ENCODE measurements at regions not wholly inside any gene's neighbourhood (a gene's known extent, or its start where the extent isn't known, plus 50 kb on each side); places are given as distances from the start of the nearest gene placed in this dataset.

GRCh38 chr4:111618908-111619307, 526.3 kb upstream of the FAM241A start:
- no peaks in the 10 kb centered on the region for H3K4me1 ChIP-seq (ENCODE audit: control insufficient read depth, low read depth, low read length)
- no peaks in the 10 kb centered on the region for H3K9me3 ChIP-seq (ENCODE audit: control insufficient read depth, low read depth, low read length)
- no peak overlapping the region for H3K4me3 ChIP-seq (ENCODE audit: low read length)
- no peak overlapping the region for H3K27ac ChIP-seq (ENCODE audit: low read length)
- H3K27me3 ChIP-seq (ENCODE audit: control insufficient read depth, insufficient read depth, low read length), result no peaks in the 10 kb centered on the region
- H3K9ac ChIP-seq (ENCODE audit: low read length), result no peak overlapping the region
- H3K36me3 ChIP-seq (ENCODE audit: control insufficient read depth, low read depth, low read length), result no peaks in the 10 kb centered on the region

DNA sequence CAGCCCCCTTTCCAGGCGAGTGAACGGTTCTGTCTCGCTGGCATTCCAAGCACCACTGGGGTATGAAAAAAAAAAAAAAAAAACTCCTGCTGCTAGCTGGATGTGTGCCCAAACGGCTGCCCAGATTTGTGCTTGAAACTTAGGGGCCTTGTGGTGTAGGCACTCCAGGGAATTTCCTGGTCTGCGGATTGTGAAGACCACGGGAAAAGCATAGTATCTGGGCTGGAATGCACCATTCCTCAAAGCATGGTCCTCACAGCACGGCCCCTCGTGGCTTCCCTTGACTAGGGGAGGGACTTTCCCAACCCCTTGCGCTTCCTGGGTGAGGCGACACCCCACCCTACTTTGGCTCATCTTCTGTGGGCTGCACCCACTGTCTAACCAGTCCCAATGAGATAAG, 516.8 kb upstream of the FAM241A start:
- H3K27me3 ChIP-seq (ENCODE audit: control insufficient read depth, insufficient read depth, low read length), result no peaks in the 10 kb centered on the region
- H3K9me3 ChIP-seq (ENCODE audit: control insufficient read depth, low read depth, low read length), result no peaks in the 10 kb centered on the region
- H3K36me3 ChIP-seq (ENCODE audit: control insufficient read depth, low read depth, low read length), result no peaks in the 10 kb centered on the region
- no peak overlapping the region for H3K9ac ChIP-seq (ENCODE audit: low read length)
- H3K27ac ChIP-seq (ENCODE audit: low read length), result no peak overlapping the region
- no peaks in the 10 kb centered on the region for H3K4me1 ChIP-seq (ENCODE audit: control insufficient read depth, low read depth, low read length)
- no peak overlapping the region for H3K4me3 ChIP-seq (ENCODE audit: low read length)

- no peak overlapping the region for H3K27ac ChIP-seq (ENCODE audit: low read length)
- no peaks in the 10 kb centered on the region for H3K36me3 ChIP-seq (ENCODE audit: control insufficient read depth, low read depth, low read length)
- no peaks in the 10 kb centered on the region for H3K27me3 ChIP-seq (ENCODE audit: control insufficient read depth, insufficient read depth, low read length)
- H3K9me3 ChIP-seq (ENCODE audit: control insufficient read depth, low read depth, low read length), result no peaks in the 10 kb centered on the region
- H3K4me3 ChIP-seq (ENCODE audit: low read length), result no peak overlapping the region
- no peak overlapping the region for H3K9ac ChIP-seq (ENCODE audit: low read length)
- H3K4me1 ChIP-seq (ENCODE audit: control insufficient read depth, low read depth, low read length), result no peaks in the 10 kb centered on the region
Measured at GRCh38 chr4:111630705-111631104, 514.5 kb upstream of the FAM241A start.

DNA sequence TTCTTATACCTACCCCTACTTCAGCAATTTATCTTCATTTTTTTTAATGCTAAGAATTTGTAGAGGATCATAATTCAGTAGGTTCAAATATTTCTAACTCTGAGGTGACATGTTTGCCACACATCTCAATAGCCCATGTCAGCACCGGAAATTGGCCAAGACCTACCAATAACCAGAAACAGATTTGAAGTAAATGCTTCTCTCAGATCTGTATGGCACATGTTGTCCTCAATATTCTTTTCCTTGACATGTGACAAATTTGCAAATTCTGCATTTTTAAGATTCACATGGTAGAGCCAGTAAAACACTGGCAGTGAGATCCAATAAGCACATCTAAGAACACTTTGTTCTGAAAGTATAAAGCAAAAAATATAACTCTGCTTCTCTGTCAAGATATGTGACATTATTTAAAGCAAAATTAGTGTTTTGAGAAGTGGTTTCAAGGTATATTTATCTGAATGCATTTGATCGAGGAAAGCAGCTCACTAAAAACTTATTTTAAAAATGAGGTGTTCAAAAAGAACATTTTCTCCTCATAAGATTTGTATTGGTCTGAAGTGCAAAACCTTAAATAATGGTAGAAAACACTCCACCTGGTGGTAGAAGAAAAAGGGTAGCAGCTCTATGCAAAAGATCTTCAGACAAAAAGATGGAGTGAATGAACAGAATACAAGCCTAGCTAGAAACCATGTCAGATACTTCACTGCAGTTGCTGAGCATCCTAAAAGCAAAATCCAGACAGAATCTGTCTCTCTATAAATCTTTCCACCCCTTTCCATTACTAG, 513.8 kb upstream of the FAM241A start:
- Histone ChIP-seq H3K4me1 (ENCODE audit: control insufficient read depth, low read depth, low read length) (no peaks in the 10 kb centered on the region), H3K36me3 (ENCODE audit: control insufficient read depth, low read depth, low read length) (no peaks in the 10 kb centered on the region), H3K27ac (ENCODE audit: low read length) (no peak overlapping the region)

DNA sequence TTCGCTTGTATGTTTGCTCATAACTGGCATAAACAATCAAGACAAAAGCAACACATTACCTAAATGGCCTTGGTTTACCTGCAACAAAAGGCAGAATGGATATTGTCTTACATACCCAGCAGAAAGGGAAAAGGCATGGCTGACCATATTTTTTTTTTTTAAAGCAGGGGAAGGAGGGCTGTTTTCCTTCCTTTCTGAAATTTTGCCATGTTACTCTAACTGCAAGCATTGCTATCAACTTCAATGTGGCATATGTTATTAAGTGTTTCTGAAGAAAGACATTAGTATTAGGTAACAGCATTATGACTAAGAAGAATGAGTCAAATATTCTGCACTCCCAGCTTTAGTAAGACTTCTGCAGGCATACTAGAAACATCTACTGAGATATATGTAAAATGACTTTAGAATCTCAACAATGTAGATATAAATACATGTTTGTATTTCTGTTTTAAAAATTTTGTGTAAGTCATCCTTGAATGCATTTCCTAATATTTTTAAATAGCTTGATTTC, 512.6 kb upstream of the FAM241A start:
- no peak overlapping the region for H3K27ac ChIP-seq (ENCODE audit: low read length)
- no peak overlapping the region for H3K4me3 ChIP-seq (ENCODE audit: low read length)
- no peak overlapping the region for H3K9ac ChIP-seq (ENCODE audit: low read length)
- H3K9me3 ChIP-seq (ENCODE audit: control insufficient read depth, low read depth, low read length), result no peaks in the 10 kb centered on the region
- H3K36me3 ChIP-seq (ENCODE audit: control insufficient read depth, low read depth, low read length), result no peaks in the 10 kb centered on the region
- no peaks in the 10 kb centered on the region for H3K27me3 ChIP-seq (ENCODE audit: control insufficient read depth, insufficient read depth, low read length)
- H3K4me1 ChIP-seq (ENCODE audit: control insufficient read depth, low read depth, low read length), result no peaks in the 10 kb centered on the region

More for the DNA sequence above, 513.8 kb upstream of the FAM241A start:
- Histone ChIP-seq H3K27me3 (ENCODE audit: control insufficient read depth, insufficient read depth, low read length) (no peaks in the 10 kb centered on the region), H3K9me3 (ENCODE audit: control insufficient read depth, low read depth, low read length) (no peaks in the 10 kb centered on the region), H3K9ac (ENCODE audit: low read length) (no peak overlapping the region), H3K4me3 (ENCODE audit: low read length) (no peak overlapping the region)

DNA sequence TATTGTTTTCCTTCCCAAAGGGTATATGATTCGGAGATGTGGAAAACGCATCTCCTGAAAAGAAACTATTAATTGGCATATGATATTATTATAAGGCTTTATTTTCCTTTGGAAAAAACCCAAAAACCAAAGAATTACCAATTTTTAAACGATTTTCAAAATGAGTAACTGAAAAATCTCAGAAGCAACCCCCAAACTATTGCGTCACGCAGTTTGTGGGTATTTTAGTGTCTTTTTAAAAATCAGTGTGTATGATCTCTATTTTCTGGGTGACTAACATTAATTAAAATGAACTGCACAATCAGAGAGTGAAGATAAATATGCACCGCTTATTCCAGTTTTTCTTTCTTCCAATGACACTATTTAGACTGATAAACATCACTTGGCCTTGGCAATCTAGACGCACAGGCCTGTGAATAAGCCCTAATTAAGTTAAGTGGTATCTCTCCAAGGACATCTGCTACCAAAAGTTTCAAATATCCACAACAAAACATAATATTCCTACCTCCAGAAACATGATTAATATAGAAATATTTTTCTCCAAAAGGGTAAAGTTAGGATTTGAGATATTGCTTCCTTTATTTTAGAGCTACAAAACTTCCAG, 511.5 kb upstream of the FAM241A start:
- Histone ChIP-seq H3K4me3 (ENCODE audit: low read length) (no peak overlapping the region), H3K27ac (ENCODE audit: low read length) (no peak overlapping the region), H3K27me3 (ENCODE audit: control insufficient read depth, insufficient read depth, low read length) (no peaks in the 10 kb centered on the region), H3K9ac (ENCODE audit: low read length) (no peak overlapping the region), H3K9me3 (ENCODE audit: control insufficient read depth, low read depth, low read length) (no peaks in the 10 kb centered on the region), H3K4me1 (ENCODE audit: control insufficient read depth, low read depth, low read length) (no peaks in the 10 kb centered on the region), H3K36me3 (ENCODE audit: control insufficient read depth, low read depth, low read length) (no peaks in the 10 kb centered on the region)

DNA sequence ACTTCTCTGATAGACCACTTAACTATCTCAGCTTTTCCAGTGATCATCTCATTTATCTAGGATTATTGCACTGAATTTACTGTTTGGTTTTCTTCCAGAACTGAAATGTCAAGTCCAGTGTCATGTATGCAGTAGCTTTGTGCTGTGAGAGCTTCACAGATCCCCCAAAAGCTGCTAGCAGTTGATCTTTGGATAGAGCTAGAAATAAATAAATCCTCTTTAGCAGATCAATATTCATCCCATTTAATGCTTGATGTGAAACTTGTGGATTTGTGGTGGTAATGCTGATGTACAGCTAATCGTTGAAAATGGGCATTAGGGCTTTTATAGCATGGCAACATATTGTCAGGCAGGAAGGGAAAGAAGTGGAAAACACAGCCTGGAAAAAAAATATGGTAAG, 509.6 kb upstream of the FAM241A start:
- H3K4me3 ChIP-seq (ENCODE audit: low read length), result no peak overlapping the region
- H3K9ac ChIP-seq (ENCODE audit: low read length), result no peak overlapping the region
- no peaks in the 10 kb centered on the region for H3K27me3 ChIP-seq (ENCODE audit: control insufficient read depth, insufficient read depth, low read length)
- no peaks in the 10 kb centered on the region for H3K9me3 ChIP-seq (ENCODE audit: control insufficient read depth, low read depth, low read length)
- no peaks in the 10 kb centered on the region for H3K4me1 ChIP-seq (ENCODE audit: control insufficient read depth, low read depth, low read length)
- no peaks in the 10 kb centered on the region for H3K36me3 ChIP-seq (ENCODE audit: control insufficient read depth, low read depth, low read length)
- H3K27ac ChIP-seq (ENCODE audit: low read length), result no peak overlapping the region

DNA sequence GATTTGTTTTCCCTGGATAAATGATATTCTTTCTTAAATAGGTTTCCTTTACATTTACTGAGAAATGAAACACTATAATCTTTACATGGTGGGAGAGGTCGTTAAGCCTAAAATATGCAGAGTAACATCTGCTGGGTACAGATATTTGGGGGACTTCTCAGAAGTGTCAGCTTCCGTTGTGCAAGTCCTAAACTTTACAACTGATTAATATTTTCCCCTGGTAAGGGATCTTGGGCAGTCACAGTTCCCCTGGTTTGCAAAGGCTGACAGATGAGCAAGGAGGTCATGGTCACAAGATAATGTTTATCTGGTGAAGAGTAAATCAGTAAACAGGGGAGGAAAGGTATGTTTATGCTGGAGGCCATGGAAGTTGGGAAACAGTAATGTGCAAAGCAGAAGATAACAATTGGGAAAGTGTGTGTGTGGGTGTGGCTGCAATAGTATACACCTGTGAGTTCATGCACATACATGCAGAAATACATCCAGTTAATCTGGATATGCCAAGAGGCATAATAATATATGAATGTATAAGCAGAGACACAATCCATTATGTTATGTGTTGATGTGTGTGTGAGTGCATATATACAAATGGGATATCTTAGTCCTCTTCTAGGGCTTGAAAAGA, 508.2 kb upstream of the FAM241A start:
- no peak overlapping the region for H3K27ac ChIP-seq (ENCODE audit: low read length)
- H3K36me3 ChIP-seq (ENCODE audit: control insufficient read depth, low read depth, low read length), result no peaks in the 10 kb centered on the region
- no peaks in the 10 kb centered on the region for H3K27me3 ChIP-seq (ENCODE audit: control insufficient read depth, insufficient read depth, low read length)
- no peaks in the 10 kb centered on the region for H3K4me1 ChIP-seq (ENCODE audit: control insufficient read depth, low read depth, low read length)
- no peak overlapping the region for H3K9ac ChIP-seq (ENCODE audit: low read length)
- no peaks in the 10 kb centered on the region for H3K9me3 ChIP-seq (ENCODE audit: control insufficient read depth, low read depth, low read length)
- H3K4me3 ChIP-seq (ENCODE audit: low read length), result no peak overlapping the region

DNA sequence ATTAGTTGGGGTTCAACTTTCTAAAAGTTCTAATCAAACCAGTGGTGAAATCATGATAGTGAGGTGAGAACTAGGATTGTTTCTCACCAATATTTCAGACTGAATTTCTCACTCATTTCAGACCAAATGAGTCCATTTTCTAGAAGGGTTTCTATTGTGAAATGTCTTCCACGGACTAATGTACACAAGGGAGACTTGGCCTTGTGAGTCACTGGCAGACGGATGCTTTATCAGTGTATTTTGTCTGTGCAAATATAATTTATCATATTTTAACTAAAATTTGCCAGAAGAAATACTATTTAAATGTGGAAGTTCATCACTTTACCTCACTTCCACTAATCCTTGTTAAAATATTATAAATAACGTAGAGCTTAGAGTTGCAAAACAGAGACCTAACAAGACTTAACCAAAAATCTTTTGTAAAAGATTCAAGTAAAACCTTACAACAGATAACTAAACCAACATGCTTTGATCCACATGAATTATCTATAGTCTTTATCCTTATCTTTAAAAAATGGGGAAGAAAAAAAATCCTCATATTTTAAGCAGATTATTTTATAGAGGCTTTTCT, 506.0 kb upstream of the FAM241A start:
- H3K9ac ChIP-seq (ENCODE audit: low read length), result no peak overlapping the region
- no peaks in the 10 kb centered on the region for H3K36me3 ChIP-seq (ENCODE audit: control insufficient read depth, low read depth, low read length)
- H3K4me3 ChIP-seq (ENCODE audit: low read length), result no peak overlapping the region
- H3K9me3 ChIP-seq (ENCODE audit: control insufficient read depth, low read depth, low read length), result no peaks in the 10 kb centered on the region
- H3K27me3 ChIP-seq (ENCODE audit: control insufficient read depth, insufficient read depth, low read length), result no peaks in the 10 kb centered on the region
- no peaks in the 10 kb centered on the region for H3K4me1 ChIP-seq (ENCODE audit: control insufficient read depth, low read depth, low read length)
- H3K27ac ChIP-seq (ENCODE audit: low read length), result no peak overlapping the region

- H3K9me3 ChIP-seq (ENCODE audit: control insufficient read depth, low read depth, low read length), result no peaks in the 10 kb centered on the region
- H3K27ac ChIP-seq (ENCODE audit: low read length), result no peak overlapping the region
- H3K4me3 ChIP-seq (ENCODE audit: low read length), result no peak overlapping the region
- H3K27me3 ChIP-seq (ENCODE audit: control insufficient read depth, insufficient read depth, low read length), result no peaks in the 10 kb centered on the region
- H3K4me1 ChIP-seq (ENCODE audit: control insufficient read depth, low read depth, low read length), result no peaks in the 10 kb centered on the region
- H3K36me3 ChIP-seq (ENCODE audit: control insufficient read depth, low read depth, low read length), result no peaks in the 10 kb centered on the region
- H3K9ac ChIP-seq (ENCODE audit: low read length), result no peak overlapping the region
Measured at GRCh38 chr4:111639876-111640275, 505.4 kb upstream of the FAM241A start.

GRCh38 chr4:111641813-111642579, 503.3 kb upstream of the FAM241A start:
- Histone ChIP-seq H3K4me1 (ENCODE audit: control insufficient read depth, low read depth, low read length) (no peaks in the 10 kb centered on the region), H3K27ac (ENCODE audit: low read length) (no peak overlapping the region), H3K9me3 (ENCODE audit: control insufficient read depth, low read depth, low read length) (no peaks in the 10 kb centered on the region), H3K27me3 (ENCODE audit: control insufficient read depth, insufficient read depth, low read length) (no peaks in the 10 kb centered on the region), H3K36me3 (ENCODE audit: control insufficient read depth, low read depth, low read length) (no peaks in the 10 kb centered on the region), H3K9ac (ENCODE audit: low read length) (no peak overlapping the region), H3K4me3 (ENCODE audit: low read length) (no peak overlapping the region)
